GM12878 (cell line): ENCODE measurements at regions not wholly inside any gene's neighbourhood (a gene's known extent, or its start where the extent isn't known, plus 50 kb on each side); places are given as distances from the start of the nearest gene placed in this dataset.

Experiments
- ATAC-seq: fragments of 200-7000 bp; cut with Tn5 transposase; 3 replicates; pipeline ENCODE4 v1.9.1; 2020; ENCODE audit warnings: mild to moderate bottlenecking, moderate library complexity
- BruUV-seq: library from RNA; stranded (reverse); fragments of 400-500 nt; replicated peaks from 2 replicates; lab custom pipeline; 2021; lab: Mats Ljungman, UMichigan
- CTCF ChIA-PET: fragments of 300-600 bp; sonication (Branson Sonifier 250); formaldehyde crosslinking; extraction: SDS; loops from one replicate; lab custom pipeline; 2021; ENCODE audit warnings: inconsistent platforms; lab: Yijun Ruan, JAX
- POLR2A ChIA-PET: fragments of 350-600 bp; formaldehyde crosslinking; extraction: SDS; loops from one replicate; lab custom pipeline; 2021; ENCODE audit warnings: inconsistent platforms; lab: Charles Lee
- RAD21 ChIA-PET: fragments of 300-600 bp; sonication (Branson Sonifier 250); formaldehyde crosslinking; loops from one replicate; lab custom pipeline; 2023; ENCODE audit warnings: antibody characterized with exemption; ENCODE audit not compliant: unreplicated experiment; lab: Charles Lee
- SMC1A ChIA-PET: fragments of 300-600 bp; sonication (Branson Sonifier 250); formaldehyde crosslinking; loops from one replicate; lab custom pipeline; 2023; ENCODE audit not compliant: unreplicated experiment, uncharacterized antibody; lab: Charles Lee
- DNase-seq: peaks from one replicate; pipeline ENCODE4 v3.0.0-alpha.2; 2011; ENCODE audit warnings: low read depth, low spot score
- FAIRE-seq: peaks from 3 replicates; lab custom pipeline; 2011; peaks lifted over from hg19 to GRCh38; lab: Jason Lieb, UNC
- H2AFZ ChIP-seq: 2 replicates; pipeline ENCODE4 v1.6.0; 2011; ENCODE audit warnings: low read depth, low read length, control low read depth; ENCODE audit not compliant: control insufficient read depth
- H3K27ac ChIP-seq: 2 replicates; pipeline ENCODE4 v1.5.1; 2011; ENCODE audit warnings: control low read depth; ENCODE audit not compliant: control insufficient read depth, insufficient read depth
- H3K27me3 ChIP-seq, 2 experiments: replicated peaks in 1 of 2; 2 replicates each; pipeline versions ENCODE4 v1.6.0 to v1.6.1; 2011; ENCODE audit warnings: low read length in 1 of 2; ENCODE audit not compliant: control insufficient read depth in 2 of 2, insufficient read depth in 2 of 2
- H3K36me3 ChIP-seq, 2 experiments: 2 replicates each; pipeline ENCODE4 v1.5.1; 2011; ENCODE audit warnings: low read length in 1 of 2; ENCODE audit not compliant: control insufficient read depth in 2 of 2, insufficient read depth in 2 of 2
- H3K4me1 ChIP-seq: 2 replicates; pipeline ENCODE4 v1.6.1; 2011; ENCODE audit warnings: mild to moderate bottlenecking, low read length, moderate library complexity, mixed read lengths; ENCODE audit not compliant: control insufficient read depth, insufficient read depth
- H3K4me2 ChIP-seq: 2 replicates; pipeline ENCODE4 v1.6.0; 2011; ENCODE audit warnings: control low read depth; ENCODE audit not compliant: control insufficient read depth, insufficient read depth
- H3K4me3 ChIP-seq: fragments of 200-600 bp; sonication (generic); 2 replicates; pipeline ENCODE4 v1.5.1; 2016
- H3K79me2 ChIP-seq: 2 replicates; pipeline ENCODE4 v1.6.0; 2011; ENCODE audit warnings: low read length; ENCODE audit not compliant: control insufficient read depth, insufficient read depth
- H3K9ac ChIP-seq: 2 replicates; pipeline ENCODE4 v1.8.0; 2011; ENCODE audit warnings: low read length, control low read depth, mixed read lengths; ENCODE audit not compliant: control insufficient read depth, insufficient read depth
- H3K9me3 ChIP-seq: replicated peaks from 3 replicates; pipeline ENCODE4 v1.5.1; 2011; ENCODE audit warnings: mild to moderate bottlenecking, low read length; ENCODE audit not compliant: control insufficient read depth, insufficient read depth
- H4K20me1 ChIP-seq: 2 replicates; pipeline ENCODE4 v1.6.0; 2011; ENCODE audit not compliant: control insufficient read depth, insufficient read depth
- BRCA1 ChIP-seq: IDR thresholded peaks from 2 replicates; pipeline ENCODE4 v1.6.1; 2011; ENCODE audit warnings: low read depth, low read length, improper control_type of control experiment
- EED ChIP-seq: sonication (generic); IDR thresholded peaks from 2 replicates; pipeline ENCODE4 v1.6.1; 2016; ENCODE audit warnings: antibody characterized with exemption, low read depth
- FOS ChIP-seq: IDR thresholded peaks from 3 replicates; pipeline ENCODE4 v1.6.1; 2011; ENCODE audit warnings: borderline replicate concordance; ENCODE audit not compliant: insufficient read length; ENCODE audit errors: extremely low read depth
- IRF4 ChIP-seq: IDR thresholded peaks from 2 replicates; pipeline ENCODE4 v1.6.1; 2011; ENCODE audit warnings: low read depth, low read length
- KLF5 ChIP-seq: fragments of 450-650 bp; IDR thresholded peaks from 2 replicates; pipeline ENCODE4 v1.6.1; 2014; ENCODE audit warnings: mild to moderate bottlenecking; ENCODE audit not compliant: partially characterized antibody
- LARP7 ChIP-seq: fragments of 450-650 bp; IDR thresholded peaks from 2 replicates; pipeline ENCODE4 v1.6.1; 2017; ENCODE audit warnings: mild to moderate bottlenecking
- MEF2B ChIP-seq: fragments of 450-650 bp; IDR thresholded peaks from 2 replicates; pipeline ENCODE4 v1.6.1; 2018; ENCODE audit warnings: mild to moderate bottlenecking, moderate library complexity; ENCODE audit not compliant: partially characterized antibody, poor library complexity, severe bottlenecking
- MYC ChIP-seq: IDR thresholded peaks from 2 replicates; pipeline ENCODE4 v1.6.1; 2011; ENCODE audit warnings: mild to moderate bottlenecking, low read length, moderate library complexity, inconsistent platforms; ENCODE audit not compliant: insufficient read depth, insufficient replicate concordance, insufficient read length, severe bottlenecking
- PAX8 ChIP-seq: fragments of 450-650 bp; IDR thresholded peaks from 2 replicates; pipeline ENCODE4 v1.6.1; 2017; ENCODE audit warnings: mild to moderate bottlenecking, moderate library complexity
- PML ChIP-seq: IDR thresholded peaks from 2 replicates; pipeline ENCODE4 v1.6.1; 2012; ENCODE audit warnings: low read length, inconsistent platforms
- POLR2A ChIP-seq: IDR thresholded peaks from 2 replicates; pipeline ENCODE4 v1.6.1; 2011; ENCODE audit warnings: low read depth, mild to moderate bottlenecking, low read length
- SRF ChIP-seq, 2 experiments: IDR thresholded peaks; 2 replicates each; pipeline ENCODE4 v1.6.1; 2011; ENCODE audit warnings: low read depth in 2 of 2, low read length in 2 of 2, mild to moderate bottlenecking in 1 of 2, moderate library complexity in 1 of 2
- TCF3 ChIP-seq: IDR thresholded peaks from 2 replicates; pipeline ENCODE4 v1.6.1; 2012; ENCODE audit warnings: low read depth, mild to moderate bottlenecking, low read length, borderline replicate concordance; ENCODE audit not compliant: insufficient read depth
- ZNF622 ChIP-seq: fragments of 450-650 bp; IDR thresholded peaks from 2 replicates; pipeline ENCODE4 v1.6.1; 2017; ENCODE audit warnings: mild to moderate bottlenecking, inconsistent platforms
- WGBS: methylation state at CpG from one replicate; pipeline ENCODE4 v1.1.6; 2016; ENCODE audit warnings: low lambda C conversion rate; ENCODE audit not compliant: insufficient replicate concordance, insufficient coverage; ENCODE audit errors: missing lambda C conversion rate; 5-methylcytosine and 5-hydroxymethylcytosine counted together
- in situ Hi-C: fragments of 300-500 bp; cut with MboI; formaldehyde crosslinking; loops from 9 replicates; pipeline ENCODE4 v1.14.3; 2018; ENCODE audit warnings: mixed read lengths
- intact Hi-C: fragments of 100-400 bp; cut with micrococcal nuclease; formaldehyde crosslinking; loops from one replicate; pipeline ENCODE4 v1.14.2; 2022; ENCODE audit not compliant: unreplicated experiment
- TF ChIP-seq, protein P1 (sequence below), 3 experiments: IDR thresholded peaks in 2 of 3; conservative IDR thresholded peaks in 1 of 3; 2 replicates each; pipeline ENCODE4 v1.5.1; 2011; ENCODE audit warnings: low read depth in 3 of 3, low read length in 3 of 3, mild to moderate bottlenecking in 3 of 3, control low read depth in 2 of 3, moderate library complexity in 2 of 3, inconsistent platforms in 1 of 3, mixed read lengths in 1 of 3; ENCODE audit not compliant: control insufficient read depth in 2 of 3, insufficient read depth in 1 of 3; ENCODE audit errors: extremely low read depth in 1 of 3
- TF ChIP-seq, protein P2 (sequence below): fragments of 450-650 bp; IDR thresholded peaks from 2 replicates; pipeline ENCODE4 v1.6.1; 2017; ENCODE audit warnings: mild to moderate bottlenecking, low read depth, inconsistent platforms; ENCODE audit not compliant: poor library complexity, severe bottlenecking

DNA sequence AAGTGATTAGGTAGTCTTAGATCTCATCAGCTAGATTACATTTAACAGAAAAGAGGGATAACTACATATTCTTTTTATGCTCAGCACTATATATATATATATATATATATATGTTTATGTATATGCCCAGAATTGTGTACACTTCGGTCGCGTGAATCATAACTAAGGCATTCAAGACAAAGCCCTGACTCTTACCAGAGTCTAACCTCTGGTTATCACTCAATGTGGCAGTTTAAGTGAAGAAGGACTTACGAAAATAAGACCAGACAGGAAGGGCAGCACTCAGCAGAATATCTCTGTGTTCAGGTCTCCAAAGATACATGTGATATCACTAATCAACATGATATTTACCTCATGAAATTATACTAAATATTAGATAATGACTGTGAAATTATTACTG lies 1326.7 kb downstream of the MRPL39 start (continued):
- TF ChIP-seq MEF2B (no peak), PML (no peak), LARP7 (no peak)

DNA sequence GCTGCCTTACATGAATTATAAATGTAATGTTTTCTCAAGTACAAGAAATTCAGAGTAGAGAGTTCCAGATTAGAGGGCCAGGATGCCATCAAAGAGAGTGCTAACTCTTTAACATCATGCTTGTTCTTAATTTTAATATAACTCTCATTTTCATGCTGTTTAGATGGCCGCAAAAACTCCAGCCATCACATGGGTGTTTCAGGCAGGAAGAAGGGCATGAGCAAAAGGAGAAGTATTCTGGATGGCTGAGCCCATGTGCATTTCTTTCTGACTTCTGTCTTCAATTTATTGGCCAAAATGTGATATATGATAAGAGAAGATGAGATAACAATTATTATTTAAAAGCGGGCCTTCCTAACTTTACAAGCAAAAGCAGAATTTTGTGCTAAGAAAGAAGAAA lies 1328.6 kb downstream of the MRPL39 start:
- POLR2A ChIA-PET, result no interaction called here
- no TSS peak for BruUV-seq
- FAIRE-seq, result no peak
- no peak for DNase-seq
- H4K20me1 ChIP-seq, result no peaks in the 10 kb centered on the region
- CTCF ChIA-PET, result no interaction called here
- no peaks in the 10 kb centered on the region for H3K27me3 ChIP-seq
- RAD21 ChIA-PET, result no interaction called here
- H3K36me3 ChIP-seq, result no peaks in the 10 kb centered on the region
- 65% methylated on average over 2 of the region's 2 CpGs for WGBS
- no peaks in the 10 kb centered on the region for H3K4me1 ChIP-seq
- H2AFZ ChIP-seq, result no peak overlapping the region
- no peak for ATAC-seq
- SMC1A ChIA-PET, result no interaction called here
- H3K9ac ChIP-seq, result no peak overlapping the region
- no peaks in the 10 kb centered on the region for H3K79me2 ChIP-seq
- intact Hi-C loops, result no loop called here
- TF ChIP-seq KLF5 (no peak), POLR2A (no peak), PAX8 (no peak), TCF3 (no peak), IRF4 (no peak), MYC (no peak), ZNF622 (no peak), SRF (IDR thresholded peaks at IDR 0.05; ENCODE audit: low read depth in 2 of 2, low read length in 2 of 2) (no peak), EED (no peak), BRCA1 (no peak), FOS (no peak)
- TF ChIP-seq, protein P1, sequence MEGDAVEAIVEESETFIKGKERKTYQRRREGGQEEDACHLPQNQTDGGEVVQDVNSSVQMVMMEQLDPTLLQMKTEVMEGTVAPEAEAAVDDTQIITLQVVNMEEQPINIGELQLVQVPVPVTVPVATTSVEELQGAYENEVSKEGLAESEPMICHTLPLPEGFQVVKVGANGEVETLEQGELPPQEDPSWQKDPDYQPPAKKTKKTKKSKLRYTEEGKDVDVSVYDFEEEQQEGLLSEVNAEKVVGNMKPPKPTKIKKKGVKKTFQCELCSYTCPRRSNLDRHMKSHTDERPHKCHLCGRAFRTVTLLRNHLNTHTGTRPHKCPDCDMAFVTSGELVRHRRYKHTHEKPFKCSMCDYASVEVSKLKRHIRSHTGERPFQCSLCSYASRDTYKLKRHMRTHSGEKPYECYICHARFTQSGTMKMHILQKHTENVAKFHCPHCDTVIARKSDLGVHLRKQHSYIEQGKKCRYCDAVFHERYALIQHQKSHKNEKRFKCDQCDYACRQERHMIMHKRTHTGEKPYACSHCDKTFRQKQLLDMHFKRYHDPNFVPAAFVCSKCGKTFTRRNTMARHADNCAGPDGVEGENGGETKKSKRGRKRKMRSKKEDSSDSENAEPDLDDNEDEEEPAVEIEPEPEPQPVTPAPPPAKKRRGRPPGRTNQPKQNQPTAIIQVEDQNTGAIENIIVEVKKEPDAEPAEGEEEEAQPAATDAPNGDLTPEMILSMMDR (IDR thresholded peaks at IDR 0.05 in 2 of 3, conservative IDR thresholded peaks at IDR 0.05 in 1 of 3; ENCODE audit: control insufficient read depth in 2 of 3, extremely low read depth in 1 of 3, insufficient read depth in 1 of 3, low read depth in 3 of 3, low read length in 3 of 3), result no peak
- TF ChIP-seq, protein P2, sequence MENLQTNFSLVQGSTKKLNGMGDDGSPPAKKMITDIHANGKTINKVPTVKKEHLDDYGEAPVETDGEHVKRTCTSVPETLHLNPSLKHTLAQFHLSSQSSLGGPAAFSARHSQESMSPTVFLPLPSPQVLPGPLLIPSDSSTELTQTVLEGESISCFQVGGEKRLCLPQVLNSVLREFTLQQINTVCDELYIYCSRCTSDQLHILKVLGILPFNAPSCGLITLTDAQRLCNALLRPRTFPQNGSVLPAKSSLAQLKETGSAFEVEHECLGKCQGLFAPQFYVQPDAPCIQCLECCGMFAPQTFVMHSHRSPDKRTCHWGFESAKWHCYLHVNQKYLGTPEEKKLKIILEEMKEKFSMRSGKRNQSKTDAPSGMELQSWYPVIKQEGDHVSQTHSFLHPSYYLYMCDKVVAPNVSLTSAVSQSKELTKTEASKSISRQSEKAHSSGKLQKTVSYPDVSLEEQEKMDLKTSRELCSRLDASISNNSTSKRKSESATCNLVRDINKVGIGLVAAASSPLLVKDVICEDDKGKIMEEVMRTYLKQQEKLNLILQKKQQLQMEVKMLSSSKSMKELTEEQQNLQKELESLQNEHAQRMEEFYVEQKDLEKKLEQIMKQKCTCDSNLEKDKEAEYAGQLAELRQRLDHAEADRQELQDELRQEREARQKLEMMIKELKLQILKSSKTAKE, result no peak
- TF ChIP-seq, all 136 proteins: peak for 0
- Histone ChIP-seq H3K9me3 (no peaks in the 10 kb centered on the region), H3K4me2 (no peak overlapping the region), H3K4me3 (no peak overlapping the region), H3K27ac (no peak overlapping the region)
- in situ Hi-C loops, result no loop called here
